Hematopoietic multipotent progenitor cell treated with erythropoietin and hydrocortisone succinate and interleukin-3 and kit ligand, for 8 days (in vitro differentiated cells): ENCODE measurements at regions not wholly inside any gene's neighbourhood (a gene's known extent, or its start where the extent isn't known, plus 50 kb on each side); places are given as distances from the start of the nearest gene placed in this dataset.
"Not testable (repeated sequence)": the region's sequence is repeated elsewhere in the genome, so short reads cannot be mapped to it uniquely, and the experiment has no call there.

Experiments used
- DNase-seq: peaks from one replicate; pipeline ENCODE4 v3.0.0-alpha.2; 2015

GRCh38 chr1:70567167-70567566 is 156.1 kb downstream of the CTH start:
- DNase-seq, result no peak

DNA sequence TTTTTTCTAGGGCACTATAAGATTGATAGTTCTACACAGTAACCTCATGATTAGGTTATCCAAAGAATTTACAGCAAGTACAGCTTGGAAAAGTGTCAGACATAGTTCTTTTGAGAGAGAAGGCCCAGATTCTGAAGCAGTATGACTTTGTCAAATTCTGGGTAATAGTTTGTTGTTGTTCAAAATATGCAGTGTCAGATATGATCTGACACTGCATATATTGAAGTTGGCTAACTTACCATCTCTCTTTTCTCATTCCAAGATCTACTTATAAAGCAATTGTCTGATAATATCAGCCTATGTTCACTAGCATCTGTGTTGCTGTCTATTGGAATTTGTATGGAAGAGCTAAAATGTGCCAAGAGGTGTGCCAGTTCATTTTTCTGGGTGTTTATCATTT is 160.1 kb downstream of the CTH start:
- no peak for DNase-seq

- DNase-seq, result no peak
Measured at GRCh38 chr1:70573317-70573843, 162.3 kb downstream of the CTH start.

DNA sequence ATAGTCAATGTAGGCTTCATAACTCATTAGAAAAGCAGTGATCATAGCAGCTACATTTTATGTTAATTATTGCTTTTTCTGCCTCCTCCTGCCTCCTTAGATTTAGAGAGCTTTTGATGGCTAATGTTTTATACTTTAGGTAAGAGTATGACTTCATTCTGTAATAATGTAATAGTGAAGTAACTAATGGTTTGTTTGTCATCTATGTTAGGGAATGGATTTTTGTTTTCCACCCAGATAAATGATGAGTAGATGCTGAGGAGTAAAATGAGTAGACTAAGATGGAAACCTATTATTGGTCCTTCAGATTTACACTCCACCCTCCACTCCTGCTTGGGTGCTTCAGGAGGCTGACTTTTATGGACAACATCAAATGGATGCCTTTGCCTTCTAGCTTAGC is 170.6 kb downstream of the CTH start:
- no peak for DNase-seq

- no peak for DNase-seq
Measured at GRCh38 chr1:70583522-70583921, 172.5 kb downstream of the CTH start.

GRCh38 chr1:70586046-70586445 is 175.0 kb downstream of the CTH start:
- no peak for DNase-seq

- DNase-seq, result no peak
Measured at GRCh38 chr1:70587872-70588366, 176.9 kb downstream of the CTH start.

DNA sequence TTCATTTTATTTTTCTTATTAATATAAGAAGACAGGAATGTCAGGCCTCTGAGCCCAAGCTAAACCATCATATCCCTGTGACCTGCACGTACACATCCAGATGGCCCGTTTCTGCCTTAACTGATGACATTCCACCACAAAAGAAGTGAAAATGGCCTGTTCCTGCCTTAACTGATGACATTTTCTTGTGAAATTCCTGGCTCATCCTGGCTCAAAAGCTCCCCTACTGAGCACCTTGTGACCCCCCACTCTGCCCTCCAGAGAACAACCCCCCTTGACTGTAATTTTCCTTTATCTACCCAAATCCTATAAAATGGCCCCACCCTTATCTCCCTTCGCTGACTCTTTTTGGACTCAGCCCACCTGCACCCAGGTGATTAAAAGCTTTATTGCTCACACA is 182.5 kb downstream of the CTH start:
- not testable (repeated sequence) for DNase-seq

DNA sequence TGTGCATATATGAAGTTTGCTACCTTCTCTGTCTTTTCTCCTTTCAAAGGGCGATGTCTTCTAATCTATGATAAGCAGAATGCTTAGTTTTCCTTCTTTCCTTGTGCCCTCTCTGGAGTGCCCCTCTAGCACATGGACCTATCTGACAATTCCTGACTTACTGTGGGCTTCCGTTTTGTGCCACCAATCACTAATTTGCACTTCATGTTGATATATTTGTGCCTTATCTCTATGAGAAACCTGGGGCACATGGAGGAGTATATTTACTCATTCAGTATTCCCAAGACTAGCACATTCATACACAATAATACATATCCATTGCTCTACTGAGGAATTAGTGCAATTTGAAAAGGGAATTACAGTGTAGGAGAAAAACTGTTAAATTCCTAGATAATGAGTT is 197.7 kb downstream of the CTH start:
- DNase-seq, result no peak

GRCh38 chr1:70610164-70610563 is 199.1 kb downstream of the CTH start:
- not testable (repeated sequence) for DNase-seq

GRCh38 chr1:70616946-70617345 is 205.9 kb downstream of the CTH start:
- no peak for DNase-seq

DNA sequence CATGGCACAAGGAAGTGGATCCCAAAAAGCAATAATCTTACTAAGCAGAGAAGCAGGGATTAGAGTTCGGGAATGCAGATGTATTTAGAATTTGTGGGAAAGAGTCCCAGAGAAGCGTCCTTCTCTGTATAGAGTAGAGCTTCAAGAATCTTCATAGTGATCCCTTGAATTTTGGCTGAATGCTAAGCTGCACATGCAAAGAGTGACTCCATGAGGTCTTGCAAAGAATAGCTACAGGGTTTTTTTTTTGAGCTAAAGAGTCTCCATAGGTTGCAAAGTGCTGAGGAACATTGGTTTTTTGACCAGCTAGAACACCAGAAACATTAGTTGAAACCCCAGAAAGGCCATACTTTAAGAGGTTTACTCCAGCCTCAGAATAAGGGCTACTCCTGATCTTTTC is 206.7 kb downstream of the CTH start:
- no peak for DNase-seq

GRCh38 chr1:70627910-70628309 is 216.8 kb downstream of the CTH start:
- peak; percentile 2 for DNase-seq

GRCh38 chr1:70628973-70629372 is 217.9 kb downstream of the CTH start:
- no peak for DNase-seq

- no peak for DNase-seq
Measured at GRCh38 chr1:70633004-70633403, 221.9 kb downstream of the CTH start.

DNA sequence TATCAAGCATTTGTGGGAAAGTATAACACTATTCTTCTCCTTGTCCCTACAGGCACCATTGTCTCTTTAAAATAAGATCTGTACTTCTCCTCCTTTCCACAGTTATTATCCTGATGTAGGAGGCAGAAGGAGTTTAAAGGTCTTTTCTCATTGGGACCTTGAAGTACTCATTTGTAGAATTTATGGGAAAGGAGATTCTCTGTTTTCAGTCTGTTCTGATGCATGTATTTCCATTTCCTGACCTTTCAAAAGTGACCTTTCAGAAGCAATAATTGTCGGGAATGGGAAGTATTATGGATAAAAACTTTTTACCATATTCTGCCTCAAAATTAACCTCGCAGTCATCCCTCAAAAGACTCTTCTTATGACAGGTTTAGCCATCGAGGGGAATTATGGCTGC is 224.8 kb downstream of the CTH start:
- no peak for DNase-seq

DNA sequence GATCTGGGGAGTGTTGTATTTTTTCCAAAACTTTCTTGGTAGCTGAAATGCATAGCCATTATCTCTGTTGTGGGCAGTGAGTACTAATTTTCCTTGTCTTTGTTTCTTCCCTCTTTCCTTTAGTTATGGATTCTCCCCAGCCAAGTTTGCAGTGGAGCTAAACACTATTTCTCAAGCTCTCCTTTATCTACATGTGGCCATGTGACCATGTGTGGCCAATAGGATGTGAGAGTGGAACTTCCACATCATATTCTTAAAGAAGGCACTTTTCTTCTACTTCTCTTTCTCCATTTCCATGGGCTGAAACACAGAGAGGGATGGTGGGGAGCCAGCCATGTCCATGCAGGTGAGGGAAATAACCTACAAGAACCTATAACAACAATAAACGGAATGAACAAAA is 230.8 kb downstream of the CTH start:
- DNase-seq, result no peak

DNA sequence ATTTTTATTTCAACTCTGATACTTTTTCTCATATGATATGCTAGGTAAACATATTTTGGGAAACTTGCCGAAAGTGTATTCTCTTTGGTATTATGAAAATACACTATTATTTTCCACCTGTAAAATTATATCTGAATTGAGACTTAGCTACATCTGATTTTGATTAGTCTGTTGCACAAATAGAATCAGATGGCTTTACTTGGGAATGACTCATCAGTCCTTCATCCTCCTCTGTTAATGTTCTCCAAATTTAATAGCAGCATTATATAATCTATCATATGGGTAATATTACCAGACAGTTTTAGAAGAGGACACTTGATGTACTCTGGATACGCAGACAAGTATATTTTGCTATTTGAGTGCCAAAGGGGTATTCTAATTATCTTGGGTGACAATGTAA is 245.3 kb downstream of the CTH start:
- no peak for DNase-seq

GRCh38 chr1:70659891-70660290 is 248.8 kb downstream of the CTH start:
- DNase-seq, result no peak

- no peak for DNase-seq
Measured at GRCh38 chr1:70666381-70667140, 255.5 kb downstream of the CTH start.

- DNase-seq, result no peak
Measured at GRCh38 chr1:70667494-70668170, 256.6 kb downstream of the CTH start.

GRCh38 chr1:70671006-70671405 is 259.9 kb downstream of the CTH start:
- DNase-seq, result no peak

DNA sequence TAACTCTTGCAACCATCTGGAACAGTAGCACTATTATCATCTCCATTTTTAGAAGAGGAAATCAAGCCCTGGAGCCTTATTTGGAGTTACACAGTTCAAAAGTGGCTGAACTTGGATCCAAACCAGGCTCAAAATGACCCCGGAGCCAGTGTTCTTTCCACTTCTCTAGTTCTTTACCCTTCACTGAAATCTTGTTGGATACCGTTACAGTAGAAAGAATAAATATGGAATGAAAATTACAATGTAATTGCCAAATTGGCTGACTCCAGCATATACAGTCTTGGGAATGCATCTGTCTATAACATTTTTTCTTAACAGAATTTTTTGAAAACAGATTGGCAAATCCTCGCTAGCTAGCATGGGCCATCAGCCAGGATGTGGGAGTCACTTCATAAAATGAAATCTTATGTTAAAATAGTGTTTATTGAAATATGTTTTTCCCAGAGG is 261.4 kb downstream of the CTH start:
- DNase-seq, result no peak
